H1 (cell line): ENCODE measurements at regions not wholly inside any gene's neighbourhood (a gene's known extent, or its start where the extent isn't known, plus 50 kb on each side); places are given as distances from the start of the nearest gene placed in this dataset.

ENCODE experiments used
- CTCF ChIA-PET: fragments of 300-600 bp; sonication (Branson Sonifier 250); formaldehyde crosslinking; loops from one replicate; lab custom pipeline; 2021; ENCODE audit not compliant: partially characterized antibody; lab: Charles Lee
- POLR2A ChIA-PET: fragments of 300-600 bp; sonication (Branson Sonifier 250); formaldehyde crosslinking; loops from one replicate; lab custom pipeline; 2021; ENCODE audit warnings: inconsistent platforms; ENCODE audit not compliant: partially characterized antibody; lab: Charles Lee
- DNase-seq, 2 experiments: peaks; one replicate each; pipeline versions ENCODE4 v3.0.0 to v3.0.0-alpha.2; 2010 to 2022; ENCODE audit warnings: low spot score in 2 of 2, low read depth in 1 of 2, mixed read lengths in 1 of 2
- FAIRE-seq: peaks from 2 replicates; lab custom pipeline; 2011; peaks lifted over from hg19 to GRCh38; lab: Jason Lieb, UNC
- H2AFZ ChIP-seq: 2 replicates; pipeline ENCODE4 v1.8.1; 2012; ENCODE audit warnings: low read length, inconsistent platforms
- H2AK5ac ChIP-seq: 2 replicates; pipeline ENCODE4 v1.6.1; 2013; ENCODE audit warnings: low read depth, low read length
- H2BK120ac ChIP-seq: replicated peaks from 2 replicates; pipeline ENCODE3; 2013; ENCODE audit warnings: low read depth, low read length, inconsistent platforms
- H2BK12ac ChIP-seq: 2 replicates; pipeline ENCODE4 v1.6.1; 2013; ENCODE audit warnings: low read depth, low read length
- H2BK15ac ChIP-seq: 2 replicates; pipeline ENCODE4 v1.6.1; 2013; ENCODE audit warnings: low read length
- H2BK20ac ChIP-seq: 2 replicates; pipeline ENCODE4 v1.6.1; 2013; ENCODE audit warnings: low read length
- H2BK5ac ChIP-seq: 2 replicates; pipeline ENCODE4 v1.6.1; 2013; ENCODE audit warnings: low read depth, low read length
- H3K14ac ChIP-seq: 2 replicates; pipeline ENCODE4 v1.6.1; 2013; ENCODE audit warnings: inconsistent platforms; ENCODE audit not compliant: insufficient read length
- H3K18ac ChIP-seq: 2 replicates; pipeline ENCODE4 v1.6.1; 2013; ENCODE audit warnings: low read length; ENCODE audit errors: extremely low read depth
- H3K23ac ChIP-seq: 2 replicates; pipeline ENCODE4 v1.6.1; 2013; ENCODE audit warnings: inconsistent platforms; ENCODE audit not compliant: insufficient read length
- H3K23me2 ChIP-seq: 2 replicates; pipeline ENCODE4 v1.6.1; 2013; ENCODE audit warnings: low read depth, low read length
- H3K27ac ChIP-seq: 2 replicates; pipeline ENCODE4 v1.6.1; 2011; ENCODE audit warnings: low read depth, low read length, inconsistent platforms
- H3K27me3 ChIP-seq, 4 experiments: replicated peaks in 1 of 4; 1 replicate in 1 of 4; 2 replicates in 3 of 4; pipeline versions ENCODE4 v1.6.1 to v1.8.1; 2011 to 2013; ENCODE audit warnings: low read length in 3 of 4, mild to moderate bottlenecking in 3 of 4, inconsistent platforms in 2 of 4, mixed read lengths in 2 of 4, moderate library complexity in 1 of 4; ENCODE audit not compliant: control insufficient read depth in 3 of 4, insufficient read depth in 3 of 4; ENCODE audit errors: extremely low read depth in 1 of 4
- H3K36me3 ChIP-seq, 4 experiments: 2 replicates each; pipeline versions ENCODE4 v1.6.1 to v1.8.1; 2011 to 2013; ENCODE audit warnings: mild to moderate bottlenecking in 4 of 4, low read length in 3 of 4, moderate library complexity in 2 of 4, control low read depth in 1 of 4, inconsistent platforms in 1 of 4; ENCODE audit not compliant: insufficient read depth in 4 of 4, control insufficient read depth in 2 of 4
- H3K4ac ChIP-seq: replicated peaks from 2 replicates; pipeline ENCODE3; 2013; ENCODE audit warnings: low read length, low read depth, mixed read lengths, inconsistent platforms; ENCODE audit not compliant: insufficient read length
- H3K4me1 ChIP-seq, 4 experiments: replicated peaks in 1 of 4; 1 replicate in 1 of 4; 2 replicates in 3 of 4; pipeline versions ENCODE4 v1.6.1 to v1.8.1; 2011 to 2013; ENCODE audit warnings: low read length in 3 of 4, inconsistent platforms in 2 of 4, mixed read lengths in 1 of 4; ENCODE audit not compliant: insufficient read depth in 4 of 4, control insufficient read depth in 3 of 4
- H3K4me2 ChIP-seq, 2 experiments: 2 replicates each; pipeline versions ENCODE4 v1.6.1 to v1.8.1; 2011 to 2013; ENCODE audit warnings: low read depth in 2 of 2, low read length in 2 of 2, control low read depth in 1 of 2, inconsistent platforms in 1 of 2, mild to moderate bottlenecking in 1 of 2; ENCODE audit not compliant: insufficient read depth in 1 of 2
- H3K4me3 ChIP-seq, 4 experiments: fragments of 200-600, 300-600 bp in 1 of 4; sonication (generic), shearing (Covaris generic), sonication (Bioruptor Twin) in 1 of 4; 2 replicates each; pipeline versions ENCODE4 v1.5.1 to v1.8.1; 2011 to 2016; ENCODE audit warnings: low read length in 4 of 4, low read depth in 3 of 4, control low read depth in 2 of 4, inconsistent platforms in 2 of 4, mild to moderate bottlenecking in 2 of 4, mixed read lengths in 1 of 4, moderate library complexity in 1 of 4; ENCODE audit not compliant: insufficient read depth in 2 of 4; ENCODE audit errors: extremely low read depth in 1 of 4
- H3K56ac ChIP-seq: replicated peaks from 2 replicates; pipeline ENCODE3; 2013; ENCODE audit warnings: low read depth, mild to moderate bottlenecking, mixed read lengths, low read length, inconsistent platforms; ENCODE audit not compliant: insufficient read length
- H3K79me1 ChIP-seq: 2 replicates; pipeline ENCODE4 v1.6.1; 2013; ENCODE audit warnings: low read depth, low read length, control low read depth
- H3K79me2 ChIP-seq, 2 experiments: 2 replicates each; pipeline versions ENCODE4 v1.6.1 to v1.8.1; 2012 to 2013; ENCODE audit warnings: low read length in 2 of 2, mild to moderate bottlenecking in 2 of 2, inconsistent platforms in 1 of 2; ENCODE audit not compliant: insufficient read depth in 2 of 2, control insufficient read depth in 1 of 2
- H3K9ac ChIP-seq, 4 experiments: replicated peaks in 1 of 4; 1 replicate in 1 of 4; 2 replicates in 3 of 4; pipeline versions ENCODE4 v1.6.1 to v1.8.1; 2011 to 2013; ENCODE audit warnings: low read depth in 3 of 4, low read length in 3 of 4, control low read depth in 2 of 4, mild to moderate bottlenecking in 2 of 4, moderate library complexity in 2 of 4, inconsistent platforms in 1 of 4; ENCODE audit errors: extremely low read depth in 1 of 4
- H3K9me3 ChIP-seq, 2 experiments: 2 replicates each; pipeline versions ENCODE4 v1.6.1 to v1.8.1; 2012 to 2013; ENCODE audit warnings: mild to moderate bottlenecking in 2 of 2, moderate library complexity in 2 of 2, control low read depth in 1 of 2, inconsistent platforms in 1 of 2, low read depth in 1 of 2, low read length in 1 of 2, mixed read lengths in 1 of 2; ENCODE audit not compliant: insufficient read depth in 2 of 2
- H4K20me1 ChIP-seq, 2 experiments: replicated peaks in 1 of 2; 2 replicates each; pipeline versions ENCODE3 to v1.8.1; 2011 to 2013; ENCODE audit warnings: inconsistent platforms in 2 of 2, low read length in 2 of 2, mild to moderate bottlenecking in 1 of 2; ENCODE audit not compliant: insufficient read depth in 2 of 2, control insufficient read depth in 1 of 2
- H4K5ac ChIP-seq: 2 replicates; pipeline ENCODE4 v1.6.1; 2013; ENCODE audit warnings: low read length, low read depth, mixed read lengths, inconsistent platforms; ENCODE audit not compliant: insufficient read length
- H4K8ac ChIP-seq: 2 replicates; pipeline ENCODE4 v1.8.0; 2013; ENCODE audit warnings: mild to moderate bottlenecking, moderate library complexity, low read length, inconsistent platforms; ENCODE audit not compliant: insufficient read depth; ENCODE audit errors: extremely low read depth
- H4K91ac ChIP-seq: replicated peaks from 2 replicates; pipeline ENCODE3; 2013; ENCODE audit warnings: low read length, mixed read lengths, inconsistent platforms; ENCODE audit not compliant: insufficient read length
- ASH2L ChIP-seq: fragments of 200-600, 300-600 bp; sonication (generic); IDR thresholded peaks from one replicate; pipeline ENCODE4 v1.7.1; 2017; ENCODE audit warnings: low read length
- BACH1 ChIP-seq: IDR thresholded peaks from 2 replicates; pipeline ENCODE4 v1.6.1; 2012; ENCODE audit warnings: low read length, improper control_type of control experiment
- BCL11A ChIP-seq, 2 experiments: IDR thresholded peaks; one replicate each; pipeline ENCODE4 v1.6.1; 2011; ENCODE audit warnings: low read depth in 2 of 2, low read length in 2 of 2, mild to moderate bottlenecking in 2 of 2
- GABPA ChIP-seq: IDR thresholded peaks from 2 replicates; pipeline ENCODE4 v1.6.1; 2011; ENCODE audit warnings: mild to moderate bottlenecking, low read length, moderate library complexity, borderline replicate concordance; ENCODE audit not compliant: insufficient read depth
- JUN ChIP-seq: IDR thresholded peaks from 2 replicates; pipeline ENCODE4 v1.6.1; 2011; ENCODE audit warnings: low read depth, mild to moderate bottlenecking, improper control_type of control experiment, low read length
- NANOG ChIP-seq: IDR thresholded peaks from 2 replicates; pipeline ENCODE4 v1.6.1; 2011; ENCODE audit warnings: low read length, low read depth, mild to moderate bottlenecking, inconsistent platforms; ENCODE audit not compliant: insufficient read depth, poor library complexity, severe bottlenecking
- PHF8 ChIP-seq: fragments of 200-600 bp; sonication (generic); conservative IDR thresholded peaks from 2 replicates; pipeline ENCODE4 v1.7.1; 2012; ENCODE audit warnings: low read depth, mild to moderate bottlenecking, inconsistent platforms, low read length, moderate library complexity
- POLR2AphosphoS5 ChIP-seq: IDR thresholded peaks from 2 replicates; pipeline ENCODE4 v1.6.1; 2011; ENCODE audit warnings: low read depth, low read length
- RBBP5 ChIP-seq: IDR thresholded peaks from 2 replicates; pipeline ENCODE4 v1.7.1; 2012; ENCODE audit warnings: low read depth, mild to moderate bottlenecking, inconsistent platforms, low read length, moderate library complexity, borderline replicate concordance
- RXRA ChIP-seq: IDR thresholded peaks from 2 replicates; pipeline ENCODE4 v1.6.1; 2011; ENCODE audit warnings: low read depth, mild to moderate bottlenecking, low read length, moderate library complexity; ENCODE audit not compliant: insufficient read depth
- SAP30 ChIP-seq: fragments of 300-600 bp; sonication (generic); IDR thresholded peaks from 2 replicates; pipeline ENCODE4 v1.7.1; 2012; ENCODE audit warnings: low read length, moderate library complexity, mild to moderate bottlenecking, inconsistent platforms; ENCODE audit not compliant: insufficient read depth, insufficient replicate concordance
- SP2 ChIP-seq: IDR thresholded peaks from 2 replicates; pipeline ENCODE4 v1.6.1; 2012; ENCODE audit warnings: mild to moderate bottlenecking, low read length, inconsistent platforms
- TAF7 ChIP-seq: optimal IDR thresholded peaks from 2 replicates; pipeline ENCODE3; 2011; ENCODE audit warnings: low read depth, mild to moderate bottlenecking, inconsistent platforms, low read length, moderate library complexity, borderline replicate concordance
- TEAD4 ChIP-seq: IDR thresholded peaks from 2 replicates; pipeline ENCODE4 v1.6.1; 2012; ENCODE audit warnings: low read depth, low read length, inconsistent platforms, mixed read lengths
- WGBS, 2 experiments: shearing (Covaris generic) in 1 of 2; methylation state at CpG; one replicate each; pipeline versions ENCODE4 v1.1.6 to v1.1.7; 2013 to 2015; ENCODE audit warnings: low lambda C conversion rate in 2 of 2, mixed read lengths in 2 of 2, inconsistent platforms in 1 of 2, low coverage in 1 of 2, missing lambda C conversion rate in 1 of 2; ENCODE audit not compliant: insufficient replicate concordance in 2 of 2, insufficient coverage in 1 of 2, insufficient read length in 1 of 2; ENCODE audit errors: extremely low coverage in 1 of 2, missing lambda C conversion rate in 1 of 2; 5-methylcytosine and 5-hydroxymethylcytosine counted together
- TF ChIP-seq, protein P1 (sequence below): IDR thresholded peaks from 2 replicates; pipeline ENCODE4 v1.6.1; 2012; ENCODE audit warnings: inconsistent platforms

DNA sequence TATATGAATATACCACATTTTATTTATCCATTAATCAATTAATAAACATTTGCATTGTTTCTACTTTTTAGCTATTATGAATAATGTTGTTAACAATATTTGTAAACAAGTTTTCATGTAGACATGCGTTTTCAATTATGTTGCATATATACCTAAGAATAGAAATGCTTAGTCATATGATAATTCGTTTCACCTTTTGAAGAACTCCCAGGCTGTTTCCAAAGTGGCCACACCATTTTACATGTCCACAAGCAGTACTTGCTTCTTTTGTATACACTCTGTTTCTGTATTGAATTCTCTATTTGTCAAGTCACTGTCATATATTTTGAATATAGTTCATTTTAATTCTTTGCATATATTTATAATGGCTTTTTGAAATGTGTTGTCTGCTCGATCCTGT is 206.9 kb upstream of the ZBTB20 start:
- WGBS, 2 experiments: 84% methylated on average over 3 of the region's 3 CpGs; no CpG with 5 or more reads in 1 of the 2 experiments
- Histone ChIP-seq H3K23me2 (no peaks in the 10 kb centered on the region), H2AFZ (no peak overlapping the region), H3K9me3 (no peaks in the 10 kb centered on the region), H3K4ac (no peak overlapping the region), H2BK20ac (no peak overlapping the region), H4K91ac (no peak overlapping the region), H3K23ac (no peak overlapping the region), H3K56ac (no peak overlapping the region), H4K5ac (no peak overlapping the region), H3K4me1 (peaks cover 0 to 3% (median 0%) of the 10 kb centered on the region in 4 experiments; a peak in 1 of 7 replicates), H2BK5ac (no peak overlapping the region), H3K27ac (no peak overlapping the region), H4K8ac (no peak overlapping the region), H3K36me3 (no peaks in the 10 kb centered on the region), H2BK15ac (no peak overlapping the region), H2BK12ac (no peak overlapping the region), H3K4me3 (no peak overlapping the region), H3K9ac (no peak overlapping the region), H3K27me3 (no peaks in the 10 kb centered on the region), H3K79me2 (no peaks in the 10 kb centered on the region), H3K18ac (no peak overlapping the region), H3K14ac (no peak overlapping the region), H3K4me2 (no peak overlapping the region), H4K20me1 (no peaks in the 10 kb centered on the region), H3K79me1 (no peaks in the 10 kb centered on the region), H2BK120ac (no peak overlapping the region), H2AK5ac (no peak overlapping the region)
- ChIA-PET CTCF (no interaction called here), POLR2A (no interaction called here)
- FAIRE-seq (no peak), DNase-seq (no peak)
- TF ChIP-seq POLR2AphosphoS5: no peak
- TF ChIP-seq, protein P1, sequence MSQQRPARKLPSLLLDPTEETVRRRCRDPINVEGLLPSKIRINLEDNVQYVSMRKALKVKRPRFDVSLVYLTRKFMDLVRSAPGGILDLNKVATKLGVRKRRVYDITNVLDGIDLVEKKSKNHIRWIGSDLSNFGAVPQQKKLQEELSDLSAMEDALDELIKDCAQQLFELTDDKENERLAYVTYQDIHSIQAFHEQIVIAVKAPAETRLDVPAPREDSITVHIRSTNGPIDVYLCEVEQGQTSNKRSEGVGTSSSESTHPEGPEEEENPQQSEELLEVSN: no peak
- TF ChIP-seq ASH2L: no peak
- TF ChIP-seq NANOG: no peak
- no peak for TF ChIP-seq BCL11A (IDR thresholded peaks at IDR 0.05; ENCODE audit: low read depth in 2 of 2, low read length in 2 of 2)
- TF ChIP-seq GABPA: no peak
- TF ChIP-seq SP2: no peak
- TF ChIP-seq RXRA: no peak
- no peak for TF ChIP-seq SAP30
- no peak for TF ChIP-seq TEAD4
- TF ChIP-seq TAF7: no peak
- TF ChIP-seq RBBP5: no peak
- TF ChIP-seq PHF8: no peak
- no peak for TF ChIP-seq JUN
- TF ChIP-seq BACH1: no peak
